MM.1S (cell line): ENCODE measurements at regions not wholly inside any gene's neighbourhood (a gene's known extent, or its start where the extent isn't known, plus 50 kb on each side); places are given as distances from the start of the nearest gene placed in this dataset.

Experiments used
- EZH2 ChIP-seq: fragments of 300-600 bp; sonication (generic); optimal IDR thresholded peaks from 2 replicates; pipeline ENCODE3; 2017; ENCODE audit warnings: low read depth, mild to moderate bottlenecking, antibody characterized with exemption, low read length, mixed read lengths
- TF ChIP-seq, protein P1 (sequence below): fragments of 300-600 bp; sonication (generic); IDR thresholded peaks from 2 replicates; pipeline ENCODE4 v1.5.1; 2016; ENCODE audit warnings: antibody characterized with exemption, low read length, mixed read lengths

DNA sequence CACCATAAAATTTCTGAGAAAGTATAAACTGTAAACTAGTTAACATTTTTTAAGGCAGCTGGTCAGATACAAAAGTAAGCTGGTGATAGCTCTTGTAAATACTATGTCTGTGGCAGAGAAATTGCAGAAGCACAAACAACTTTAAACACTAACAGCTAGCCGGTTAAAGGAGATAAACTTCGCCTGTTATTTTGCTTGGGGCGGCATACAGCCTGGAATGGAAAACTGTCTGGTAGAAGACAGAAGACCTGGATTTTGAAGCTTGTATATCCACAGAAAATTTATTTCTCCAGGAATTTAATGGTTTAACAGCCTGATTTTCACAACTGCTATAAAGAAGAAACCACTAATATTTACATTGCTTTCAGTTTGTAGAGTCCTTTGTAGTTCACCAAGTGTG lies 65.3 kb upstream of the FIBIN start:
- TF ChIP-seq, protein P1, sequence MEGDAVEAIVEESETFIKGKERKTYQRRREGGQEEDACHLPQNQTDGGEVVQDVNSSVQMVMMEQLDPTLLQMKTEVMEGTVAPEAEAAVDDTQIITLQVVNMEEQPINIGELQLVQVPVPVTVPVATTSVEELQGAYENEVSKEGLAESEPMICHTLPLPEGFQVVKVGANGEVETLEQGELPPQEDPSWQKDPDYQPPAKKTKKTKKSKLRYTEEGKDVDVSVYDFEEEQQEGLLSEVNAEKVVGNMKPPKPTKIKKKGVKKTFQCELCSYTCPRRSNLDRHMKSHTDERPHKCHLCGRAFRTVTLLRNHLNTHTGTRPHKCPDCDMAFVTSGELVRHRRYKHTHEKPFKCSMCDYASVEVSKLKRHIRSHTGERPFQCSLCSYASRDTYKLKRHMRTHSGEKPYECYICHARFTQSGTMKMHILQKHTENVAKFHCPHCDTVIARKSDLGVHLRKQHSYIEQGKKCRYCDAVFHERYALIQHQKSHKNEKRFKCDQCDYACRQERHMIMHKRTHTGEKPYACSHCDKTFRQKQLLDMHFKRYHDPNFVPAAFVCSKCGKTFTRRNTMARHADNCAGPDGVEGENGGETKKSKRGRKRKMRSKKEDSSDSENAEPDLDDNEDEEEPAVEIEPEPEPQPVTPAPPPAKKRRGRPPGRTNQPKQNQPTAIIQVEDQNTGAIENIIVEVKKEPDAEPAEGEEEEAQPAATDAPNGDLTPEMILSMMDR: no peak
- TF ChIP-seq EZH2: no peak
